ENCODE measurements at regions not wholly inside any gene's neighbourhood (a gene's known extent, or its start where the extent isn't known, plus 50 kb on each side); places are given as distances from the start of the nearest gene placed in this dataset.

DNA sequence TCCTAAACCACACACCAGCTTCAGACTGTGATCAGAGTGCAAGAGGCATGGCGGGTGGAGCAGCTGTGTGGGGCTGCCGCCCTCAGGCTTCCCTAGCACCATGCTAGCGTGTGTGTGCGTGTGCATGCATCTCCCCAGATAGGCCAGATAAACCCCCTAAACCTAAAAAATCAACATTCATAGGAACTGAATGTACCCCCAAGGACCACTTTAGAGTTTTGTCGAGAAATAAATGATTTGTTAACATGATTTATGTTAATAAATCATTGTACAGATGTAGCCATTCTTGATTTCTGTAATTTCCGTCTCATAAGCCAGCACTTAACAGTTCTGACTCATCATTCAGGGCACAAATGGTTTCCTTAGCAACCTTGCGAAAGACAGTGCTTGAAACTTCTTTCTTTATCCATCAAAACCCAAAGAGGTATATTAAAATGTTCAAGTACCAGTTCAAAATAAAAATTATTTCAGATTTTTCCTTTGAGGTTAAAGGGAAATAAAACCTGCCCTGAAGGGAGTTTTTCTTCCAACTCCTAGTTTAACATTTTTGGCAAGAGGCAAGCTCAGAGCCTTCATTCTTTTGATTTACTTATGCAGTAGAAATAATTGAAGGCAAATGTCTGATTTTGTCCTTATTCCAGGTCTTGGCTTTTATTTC, 206.2 kb upstream of the RGS6 start:
- DNase-seq = no peak

DNA sequence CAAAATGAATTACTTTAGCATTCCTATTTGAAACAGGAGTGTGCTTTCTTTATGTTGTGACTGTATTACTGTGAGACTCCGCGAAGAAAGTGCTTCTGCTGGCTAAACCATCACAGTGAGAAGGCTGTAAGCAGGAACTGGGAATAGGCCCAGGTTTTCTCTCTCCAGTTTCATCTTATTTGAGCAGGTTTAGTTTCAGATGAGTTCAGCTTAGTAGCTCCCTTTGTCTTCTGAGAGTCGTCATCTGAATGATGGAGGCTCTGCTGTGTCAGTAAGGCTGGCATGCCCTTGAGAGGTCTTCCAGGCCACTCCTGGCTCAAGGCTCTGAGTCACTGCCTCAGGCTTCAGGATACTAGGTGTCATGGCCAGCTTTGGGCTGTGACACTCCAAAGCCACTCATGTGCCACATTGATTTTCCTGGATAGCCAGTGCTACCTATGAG, 205.6 kb upstream of the RGS6 start:
- DNase-seq = no peak

DNA sequence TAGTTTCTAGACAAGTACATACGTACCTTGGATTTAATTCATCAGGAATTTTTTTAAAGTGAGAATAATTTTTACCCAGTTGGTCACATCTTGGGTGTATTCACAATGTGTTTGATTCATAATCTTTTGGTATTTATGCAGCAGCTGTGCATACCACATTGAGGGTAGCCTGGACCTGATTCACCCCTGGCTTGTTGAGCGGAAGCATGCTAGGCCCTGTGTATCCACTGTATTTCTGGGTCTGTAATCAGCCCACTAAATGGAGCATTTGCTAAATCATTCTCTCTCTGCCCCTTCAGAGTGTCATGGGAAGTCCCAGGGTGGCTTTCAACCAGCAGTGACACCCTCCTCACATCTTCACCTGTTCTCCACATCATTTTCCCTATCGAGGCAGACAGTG, 203.8 kb upstream of the RGS6 start:
- DNase-seq = no peak

DNA sequence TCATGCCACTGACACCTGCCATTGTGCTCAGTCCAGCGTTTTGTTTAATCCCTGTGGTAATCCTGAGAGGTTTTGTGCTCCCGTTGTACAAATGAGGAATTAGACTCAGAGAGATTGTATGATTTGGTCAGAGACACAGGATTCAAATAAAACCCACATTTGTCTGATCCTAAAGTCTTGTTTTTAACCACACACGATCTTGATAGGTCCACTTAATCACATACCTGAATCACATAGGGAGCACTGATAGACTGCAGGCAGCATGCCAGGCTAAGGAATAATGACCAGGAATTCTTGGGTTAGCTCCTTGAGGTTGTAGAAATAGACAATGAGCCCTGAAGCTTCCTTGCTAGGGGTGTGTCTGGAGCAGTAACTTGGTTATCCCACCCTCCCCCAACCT, 202.6 kb upstream of the RGS6 start:
- no peak for DNase-seq

DNA sequence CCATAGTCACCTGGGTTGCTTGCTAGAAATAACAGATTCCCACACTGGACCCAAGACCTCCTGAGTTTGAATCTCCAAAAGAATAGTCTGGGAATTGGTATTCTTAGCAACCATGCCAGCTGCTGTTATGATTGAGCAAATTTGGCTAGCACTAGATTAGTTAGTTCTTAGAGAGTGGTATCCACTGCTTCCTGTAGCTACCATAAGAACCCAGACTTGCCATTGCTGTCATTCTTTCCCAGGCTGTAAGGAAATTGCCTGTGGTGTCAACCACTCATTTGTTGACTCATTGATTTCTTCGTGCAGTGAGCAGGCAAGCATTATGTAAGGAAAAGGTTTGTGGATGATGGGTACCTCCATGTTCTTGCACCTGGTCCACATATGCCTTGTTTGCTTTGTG, 201.8 kb upstream of the RGS6 start:
- no peak for DNase-seq

DNA sequence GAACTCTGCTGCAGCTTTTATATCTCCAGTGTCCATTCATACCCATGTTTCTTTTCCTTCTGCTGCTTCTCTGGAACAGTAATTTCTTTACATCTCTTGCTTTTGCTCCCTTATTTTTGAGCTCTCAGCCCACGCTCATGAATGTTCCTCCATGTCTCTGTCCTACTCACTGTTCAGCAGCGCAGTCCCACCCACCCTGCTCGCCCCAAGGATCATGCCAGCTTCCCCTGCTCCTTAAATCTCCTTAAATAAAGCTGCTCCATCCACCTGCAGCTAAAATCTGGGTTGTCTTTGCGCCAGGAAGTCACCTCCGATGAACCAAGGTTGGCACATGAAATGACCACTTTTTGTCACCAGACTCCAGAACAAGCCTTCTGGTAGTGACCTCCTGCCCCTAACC, 201.1 kb upstream of the RGS6 start:
- DNase-seq = no peak

DNA sequence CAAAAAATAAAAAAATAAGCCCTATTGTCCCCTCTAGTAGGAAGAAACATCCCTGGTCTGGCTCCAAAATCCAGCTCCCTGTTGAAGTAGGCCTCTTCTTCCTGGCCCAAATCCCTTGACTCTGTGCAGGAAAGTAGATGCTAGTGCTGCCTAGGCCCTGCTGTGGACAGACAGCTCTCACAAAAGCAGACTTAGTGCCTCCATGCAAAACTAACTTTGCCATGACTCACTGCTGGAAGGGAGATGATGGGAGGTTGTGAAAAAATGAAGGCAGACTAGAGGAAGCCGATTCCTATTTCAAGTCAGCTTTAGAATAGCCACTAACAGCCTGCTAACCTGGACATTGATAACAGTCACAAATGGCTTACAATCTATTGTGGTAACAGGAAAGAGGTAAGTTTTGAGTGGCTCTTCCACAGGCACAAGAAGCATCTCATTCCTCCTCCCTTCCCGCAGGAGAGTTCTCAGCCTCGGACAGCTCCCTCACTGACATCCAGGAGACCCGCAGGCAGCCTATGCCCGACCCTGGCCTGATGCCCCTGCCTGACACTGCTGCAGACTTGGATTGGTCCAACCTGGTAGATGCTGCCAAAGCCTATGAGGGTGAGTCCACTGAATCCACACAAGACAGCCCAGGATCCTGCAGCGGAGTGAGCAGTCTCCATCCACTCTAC, 198.9 kb upstream of the RGS6 start:
- DNase-seq = peak; percentile 68

DNA sequence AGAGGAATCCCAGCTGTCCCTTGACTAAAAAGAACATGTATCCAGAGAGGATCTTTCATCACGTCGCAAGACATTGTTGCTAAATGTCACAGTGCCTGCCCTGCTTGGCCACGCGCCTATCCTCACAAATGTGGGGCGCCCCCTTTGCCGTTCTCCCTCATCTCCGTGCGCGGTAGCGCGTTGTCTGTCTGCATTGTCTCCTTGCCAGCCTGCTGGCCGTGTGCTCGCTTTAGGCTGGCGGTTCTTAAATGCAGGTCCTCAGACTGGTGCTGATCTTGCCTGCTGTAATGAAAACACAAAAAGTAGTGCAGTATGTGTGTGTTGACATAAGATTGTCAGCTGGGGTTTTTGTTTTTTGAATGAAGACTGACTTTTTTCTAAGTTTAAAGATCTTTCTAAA, 198.2 kb upstream of the RGS6 start:
- DNase-seq = no peak

DNA sequence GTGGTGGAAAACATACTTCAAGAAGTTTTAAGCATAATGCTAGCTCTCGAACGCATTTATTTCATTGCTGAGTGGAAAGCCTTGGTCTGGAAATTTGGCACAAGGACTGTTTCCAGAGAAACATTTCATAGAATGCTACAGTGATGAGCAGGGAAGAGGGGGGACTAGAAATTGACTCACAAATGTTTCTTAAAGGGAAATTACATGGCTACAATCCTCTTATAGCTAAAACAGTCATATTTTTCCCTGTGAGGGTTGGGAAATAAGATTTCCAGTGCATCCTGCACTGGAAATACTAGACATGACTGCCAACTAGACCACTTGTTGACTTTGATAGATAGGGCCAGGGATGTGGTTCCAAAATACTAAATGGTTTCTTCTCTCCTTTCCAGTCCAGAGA, 197.3 kb upstream of the RGS6 start:
- no peak for DNase-seq

DNA sequence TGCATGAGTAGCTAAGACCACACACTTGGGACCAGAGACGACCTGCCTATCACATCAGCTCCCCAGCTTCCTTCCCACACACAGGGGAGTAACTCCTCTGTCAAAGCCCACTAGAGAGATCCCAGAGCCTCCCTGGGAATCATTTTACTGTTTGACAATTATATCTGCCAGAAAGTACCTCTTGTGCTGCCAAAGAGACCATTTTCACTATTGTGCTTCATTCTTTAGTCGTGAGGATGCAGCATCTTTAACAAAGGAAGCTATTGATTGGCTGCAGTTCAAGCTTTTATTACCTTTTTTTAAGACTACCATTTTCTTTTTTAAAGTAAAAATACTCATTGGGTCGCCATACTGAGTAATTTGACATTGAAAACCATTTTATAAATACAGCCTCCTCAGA, 194.5 kb upstream of the RGS6 start:
- DNase-seq = no peak

DNA sequence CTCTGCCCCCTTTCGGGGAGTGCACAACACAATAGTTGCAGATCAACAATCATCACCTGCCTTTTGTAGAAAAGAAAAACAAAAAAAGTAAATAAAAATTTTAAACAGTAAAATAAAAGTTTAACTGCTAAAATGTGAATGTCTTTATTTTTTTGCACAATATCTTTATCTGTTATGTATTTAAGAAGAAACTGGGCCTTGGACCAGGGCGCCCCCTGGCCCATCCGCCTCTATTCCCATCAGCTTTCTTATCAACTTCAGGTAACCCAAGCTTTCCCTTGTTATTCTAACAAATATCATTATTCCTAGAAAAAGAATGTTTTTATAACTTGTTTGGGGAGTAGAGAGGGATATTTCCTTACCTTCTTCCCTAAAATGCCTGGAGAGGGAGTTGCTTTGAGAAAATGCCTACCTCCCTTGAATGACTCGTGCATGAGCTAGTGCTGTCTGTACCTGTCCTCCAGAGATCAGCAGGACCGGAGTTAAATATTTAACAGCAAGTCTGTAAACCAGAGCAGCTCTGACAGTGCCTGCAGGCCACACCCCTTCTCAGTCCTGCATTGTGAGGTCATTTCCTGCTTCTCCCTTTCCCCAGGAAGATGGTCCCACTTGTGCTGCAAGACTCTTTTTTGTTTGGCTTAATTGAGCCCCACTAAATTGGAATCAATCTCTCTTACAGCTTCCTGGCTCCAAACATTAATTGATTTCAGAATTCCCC, 192.8 kb upstream of the RGS6 start:
- peak; percentile 90 for DNase-seq

DNA sequence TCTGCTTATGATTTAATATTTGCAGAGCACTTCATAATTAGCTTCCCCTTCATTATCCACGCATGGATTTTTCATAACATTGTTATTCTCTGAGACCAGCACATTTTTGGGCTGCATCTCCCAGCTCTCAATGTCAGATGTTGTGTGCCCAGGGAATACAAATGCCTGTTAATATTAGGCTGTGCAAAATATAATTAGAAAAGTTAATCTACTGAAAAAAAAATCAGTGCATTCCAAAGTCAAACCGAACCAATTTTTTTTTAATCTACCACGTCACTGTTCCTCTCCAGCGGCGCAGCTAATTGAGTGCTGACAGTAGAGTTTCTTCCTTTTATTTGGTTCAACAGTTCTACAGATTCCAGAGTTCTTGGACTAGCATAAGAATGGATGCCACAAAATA, 191.0 kb upstream of the RGS6 start:
- DNase-seq = no peak

DNA sequence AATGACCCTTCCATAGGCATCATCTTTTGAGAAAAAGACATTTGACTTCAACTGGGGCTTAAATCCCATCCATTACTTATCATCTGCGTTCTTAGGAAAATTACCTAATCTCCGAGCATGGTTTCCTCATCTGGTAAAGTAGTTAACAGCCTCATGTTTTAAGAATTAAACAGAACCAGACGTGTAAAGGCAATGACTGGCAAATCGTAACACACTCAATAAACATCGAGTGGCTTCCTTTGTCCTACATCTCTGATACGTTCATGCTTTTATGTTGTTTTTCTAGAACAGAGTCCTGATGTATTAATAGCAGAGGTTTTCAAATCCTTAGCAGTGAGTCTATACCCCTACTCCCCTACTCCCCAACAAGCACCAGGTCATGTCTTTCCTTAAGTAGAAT, 189.7 kb upstream of the RGS6 start:
- no peak for DNase-seq

DNA sequence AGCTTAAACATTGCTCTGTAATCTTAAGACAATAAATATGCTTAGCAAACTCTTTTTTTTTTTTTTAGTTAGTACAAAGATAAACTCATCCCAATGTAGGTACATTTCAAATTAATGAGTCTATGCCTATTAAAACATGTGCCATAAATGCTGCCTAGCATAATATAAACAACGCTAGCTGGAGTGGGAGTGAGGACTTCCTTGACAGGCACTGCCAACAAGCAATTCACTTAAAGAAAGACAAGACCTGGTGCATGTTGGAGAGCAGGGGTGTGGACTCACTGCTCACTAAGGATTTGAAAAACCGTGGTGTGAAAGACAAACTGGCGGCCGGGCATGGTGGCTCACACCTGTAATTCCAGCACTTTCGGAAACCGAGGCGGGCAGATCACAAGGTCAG, 187.2 kb upstream of the RGS6 start:
- no peak for DNase-seq

DNA sequence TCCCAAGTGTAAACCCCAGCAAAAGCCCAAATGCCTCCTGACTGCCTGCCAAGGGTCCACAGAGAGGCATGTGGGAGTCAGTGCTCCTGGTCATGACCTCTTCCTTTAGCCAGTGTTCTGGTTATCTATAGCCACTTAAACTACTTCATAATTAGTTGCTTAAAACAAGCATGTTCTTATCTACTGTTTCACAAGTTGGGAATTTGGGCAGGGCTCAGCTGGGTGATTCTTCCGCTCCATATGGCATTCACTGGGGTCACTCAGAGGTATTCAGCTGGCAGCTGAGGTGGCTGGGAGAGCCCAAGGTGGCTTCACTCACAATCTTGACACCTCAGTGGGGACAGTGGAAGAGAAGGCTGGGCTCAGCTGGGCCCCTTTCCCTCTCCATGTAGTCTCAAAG, 184.0 kb upstream of the RGS6 start:
- DNase-seq = no peak

DNA sequence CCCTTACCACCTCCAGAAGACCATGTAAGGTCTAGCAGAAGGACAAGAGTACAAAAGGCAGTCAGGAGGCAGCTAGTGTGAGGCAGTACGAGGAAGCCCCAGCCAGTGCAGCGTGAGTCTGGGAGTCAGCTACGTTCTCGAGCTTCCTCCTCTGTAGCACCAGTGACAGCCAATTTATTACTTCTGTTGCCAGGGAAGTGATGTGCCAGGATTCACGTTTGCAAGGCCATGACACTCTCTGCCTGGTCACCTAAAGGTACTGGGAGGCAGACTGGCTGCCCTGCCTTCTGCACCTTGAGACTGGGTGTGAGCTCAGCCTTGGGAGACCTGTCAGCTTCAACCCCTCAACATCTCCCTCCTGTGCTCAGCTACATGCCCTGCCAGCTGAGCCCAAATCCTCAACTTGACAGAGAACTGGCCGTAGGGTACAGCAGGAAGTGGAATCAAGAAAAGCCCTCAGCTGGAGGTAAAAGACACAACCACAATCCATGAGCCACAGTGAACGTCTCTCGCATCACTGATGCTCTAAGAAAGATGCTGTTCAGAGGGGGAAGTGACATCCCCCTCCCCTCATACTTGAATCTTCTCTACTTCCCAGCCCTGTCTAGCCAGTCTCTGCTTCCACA, 182.5 kb upstream of the RGS6 start:
- DNase-seq = no peak

DNA sequence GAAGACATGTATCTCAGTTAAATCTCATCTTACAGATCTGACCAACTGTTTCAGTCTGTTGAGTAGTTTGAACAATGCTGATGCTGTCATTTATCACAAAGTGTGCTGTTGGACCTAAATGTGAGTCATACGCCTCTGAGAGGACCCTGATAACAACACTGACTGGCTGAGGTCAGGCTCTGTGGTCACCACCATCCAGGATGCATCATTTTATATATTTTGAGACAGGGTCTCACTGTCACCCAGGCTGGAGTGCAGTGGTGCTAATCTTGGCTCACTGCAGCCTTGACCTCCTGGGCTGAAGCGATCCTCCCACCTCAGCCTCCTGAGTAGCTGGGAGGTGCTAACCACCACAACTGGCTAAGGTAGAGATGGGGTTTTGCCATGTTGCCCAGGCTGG, 181.0 kb upstream of the RGS6 start:
- DNase-seq = peak; percentile 46

DNA sequence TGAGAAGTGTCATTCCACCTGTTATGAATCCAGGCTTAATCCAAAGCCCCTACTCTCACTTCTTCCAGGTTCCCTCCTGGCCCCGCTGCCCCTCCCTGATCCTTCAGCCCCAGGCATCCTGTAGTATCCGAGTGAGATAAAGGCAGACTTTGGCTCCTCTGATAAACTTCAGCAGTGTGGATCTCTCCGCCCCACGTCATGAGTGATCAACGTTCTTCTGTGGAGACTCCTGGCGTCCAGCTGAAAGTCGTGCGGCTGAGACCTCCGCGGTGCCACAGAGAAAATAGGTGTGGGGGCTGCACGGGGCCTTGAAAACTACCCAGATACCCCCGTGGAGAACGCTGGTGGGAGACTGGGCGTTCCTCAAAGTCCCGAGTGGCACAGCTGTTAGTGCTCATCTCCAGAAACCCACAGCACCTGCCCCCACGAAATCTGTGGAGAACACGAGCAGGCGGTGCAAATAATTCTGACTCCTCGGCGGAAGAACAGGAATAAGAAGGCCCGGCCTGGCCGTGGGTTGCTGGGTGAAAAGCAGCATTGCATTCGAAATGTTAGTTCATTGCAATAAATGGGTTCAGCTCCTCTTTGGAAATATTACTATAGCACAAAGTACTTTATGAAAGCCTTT, 180.0 kb upstream of the RGS6 start:
- DNase-seq = peak; percentile 43

DNA sequence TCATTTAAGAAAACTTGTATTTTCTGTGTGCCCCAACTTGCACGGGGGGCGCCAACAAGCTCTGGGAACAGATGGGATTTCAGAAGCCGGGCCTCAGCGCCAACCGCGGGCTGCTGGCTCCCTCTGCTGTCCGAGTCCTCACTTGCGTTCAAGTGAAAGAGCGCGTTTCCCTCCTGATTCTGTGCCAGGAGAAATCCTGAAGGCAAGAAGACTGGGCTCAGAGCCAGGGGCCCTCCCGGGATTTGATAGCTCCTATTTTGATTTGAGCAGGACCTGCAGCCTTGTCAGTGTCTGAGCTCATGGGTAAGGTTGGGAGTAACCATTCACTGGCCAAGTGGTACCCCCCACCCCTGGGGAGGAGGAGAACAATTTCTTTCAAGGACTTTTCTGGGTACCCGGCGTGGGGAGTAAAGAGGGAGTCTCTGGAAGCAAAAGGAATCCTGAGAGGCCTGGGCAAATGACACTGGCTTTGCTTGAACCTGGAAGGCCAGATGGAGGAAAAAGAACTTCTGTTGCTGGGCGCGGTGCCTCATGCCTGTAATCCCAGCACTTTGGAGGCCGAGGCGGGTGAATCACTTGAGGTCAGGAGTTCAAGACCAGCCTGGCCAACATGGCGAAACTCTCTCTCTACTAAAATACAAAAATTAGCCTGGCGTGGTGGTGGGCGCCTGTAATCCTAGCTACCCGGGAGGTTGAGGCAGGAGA, 179.0 kb upstream of the RGS6 start:
- DNase-seq = peak; percentile 91

DNA sequence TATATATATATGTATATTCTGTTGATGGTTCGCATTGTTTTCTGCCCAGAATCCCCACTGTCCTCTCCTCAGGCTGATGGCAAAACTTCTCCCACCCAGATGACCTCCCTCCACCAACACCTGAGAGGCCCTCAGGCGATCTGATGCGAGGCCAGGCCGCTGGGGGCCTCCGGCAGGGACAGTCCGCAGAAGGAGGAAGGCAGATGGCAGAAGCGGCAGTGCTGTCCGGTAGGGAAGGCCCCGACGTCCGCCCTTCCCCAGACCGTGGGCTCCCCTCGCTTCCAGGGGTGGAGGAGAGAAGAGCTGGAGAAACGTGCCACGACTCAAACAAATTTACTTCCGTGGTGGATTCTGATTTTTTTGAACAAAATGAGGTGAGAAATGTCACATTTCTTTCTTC, 178.3 kb upstream of the RGS6 start:
- peak; percentile 50 for DNase-seq

DNA sequence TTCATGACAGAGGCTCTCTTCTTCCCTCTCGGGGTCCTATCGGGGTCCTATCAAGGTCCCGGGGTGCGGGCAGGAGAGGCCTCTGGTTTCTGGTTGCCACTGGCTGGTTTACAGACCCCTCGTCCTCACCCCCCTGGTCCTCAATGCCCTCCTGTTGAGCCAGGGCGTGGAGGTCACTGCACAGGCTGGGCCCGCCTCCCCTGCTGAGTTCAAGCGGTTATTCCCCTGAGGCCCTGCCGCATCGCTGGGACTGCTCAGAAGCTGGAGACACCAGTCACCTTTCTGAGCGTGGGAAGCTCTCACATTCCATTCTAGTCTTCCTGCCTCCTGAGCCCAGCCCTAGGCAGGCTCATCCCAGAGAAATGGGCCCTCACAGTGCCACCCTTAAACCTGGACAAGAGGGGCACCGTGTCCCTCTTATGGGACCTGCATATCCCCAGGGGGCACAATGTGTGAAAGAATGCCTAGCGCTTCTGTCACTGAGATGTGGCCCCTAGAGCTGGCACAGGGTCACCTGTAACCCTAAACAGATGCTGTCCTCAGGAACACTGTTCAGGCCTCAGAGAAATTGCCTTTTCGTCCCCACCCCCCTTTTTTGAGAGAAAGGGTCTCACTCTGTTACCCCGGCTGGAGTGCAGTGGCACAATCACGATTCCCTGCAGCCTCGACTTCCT, 177.7 kb upstream of the RGS6 start:
- peak; percentile 95 for DNase-seq
